Loucy (cell line): ENCODE measurements at regions not wholly inside any gene's neighbourhood (a gene's known extent, or its start where the extent isn't known, plus 50 kb on each side); places are given as distances from the start of the nearest gene placed in this dataset.

Experiments
- H2AFZ ChIP-seq: fragments of 200-600 bp; sonication (generic); 2 replicates; pipeline ENCODE4 v1.6.0; 2016; ENCODE audit warnings: antibody characterized with exemption, mild to moderate bottlenecking, low read length, moderate library complexity
- H3F3A ChIP-seq: fragments of 200-600 bp; 2 replicates; pipeline ENCODE4 v1.6.0; 2016; ENCODE audit warnings: antibody characterized with exemption, low read depth, mild to moderate bottlenecking
- H3K27me3 ChIP-seq: fragments of 200-600 bp; sonication (generic); 2 replicates; pipeline ENCODE4 v1.6.1; 2014; ENCODE audit warnings: low read length, mild to moderate bottlenecking; ENCODE audit not compliant: insufficient read depth, poor library complexity, severe bottlenecking
- H3K36me3 ChIP-seq: fragments of 200-600 bp; sonication (generic); 2 replicates; pipeline ENCODE4 v1.6.1; 2016; ENCODE audit warnings: low read length; ENCODE audit not compliant: insufficient read depth
- H3K4me1 ChIP-seq: fragments of 200-600 bp; sonication (generic); 2 replicates; pipeline ENCODE4 v1.5.1; 2014; ENCODE audit warnings: low read length, mild to moderate bottlenecking; ENCODE audit not compliant: insufficient read depth, poor library complexity, severe bottlenecking
- H3K4me2 ChIP-seq: fragments of 200-600 bp; sonication (generic); 2 replicates; pipeline ENCODE4 v1.6.0; 2014; ENCODE audit warnings: antibody characterized with exemption, low read length, low read depth, mild to moderate bottlenecking; ENCODE audit not compliant: poor library complexity, severe bottlenecking
- H3K4me3 ChIP-seq: fragments of 200-600 bp; sonication (generic); 2 replicates; pipeline ENCODE4 v1.5.1; 2014; ENCODE audit warnings: low read length, mild to moderate bottlenecking, mixed read lengths; ENCODE audit not compliant: poor library complexity, severe bottlenecking
- H3K79me2 ChIP-seq: fragments of 200-600 bp; sonication (generic); 2 replicates; pipeline ENCODE4 v1.6.1; 2014; ENCODE audit warnings: low read length; ENCODE audit not compliant: insufficient read depth
- H3K9ac ChIP-seq: fragments of 200-600 bp; sonication (generic); 2 replicates; pipeline ENCODE4 v1.6.0; 2014; ENCODE audit warnings: mild to moderate bottlenecking, low read depth, low read length, moderate library complexity; ENCODE audit not compliant: poor library complexity, severe bottlenecking
- H3K9me2 ChIP-seq: fragments of 200-600 bp; sonication (generic); replicated peaks from 2 replicates; pipeline ENCODE4 v1.6.1; 2016; ENCODE audit warnings: low read depth, low read length, mixed read lengths
- H3K9me3 ChIP-seq: fragments of 200-600 bp; sonication (generic); 2 replicates; pipeline ENCODE4 v1.6.1; 2014; ENCODE audit warnings: mild to moderate bottlenecking, antibody characterized with exemption, low read length, low read depth; ENCODE audit not compliant: insufficient read depth
- H4K20me1 ChIP-seq: fragments of 200-600 bp; sonication (generic); 2 replicates; pipeline ENCODE4 v1.6.0; 2014; ENCODE audit warnings: antibody characterized with exemption, low read length, mild to moderate bottlenecking; ENCODE audit not compliant: insufficient read depth, poor library complexity, severe bottlenecking
- CTCF ChIP-seq: fragments of 200-600 bp; sonication (generic); conservative IDR thresholded peaks from 2 replicates; pipeline ENCODE4 v1.5.1; 2014; ENCODE audit warnings: mild to moderate bottlenecking, antibody characterized with exemption, low read length
- EZH2phosphoT487 ChIP-seq: fragments of 200-600 bp; IDR thresholded peaks from 2 replicates; pipeline ENCODE4 v1.6.1; 2018; ENCODE audit warnings: antibody characterized with exemption, mild to moderate bottlenecking, moderate library complexity, borderline replicate concordance

DNA sequence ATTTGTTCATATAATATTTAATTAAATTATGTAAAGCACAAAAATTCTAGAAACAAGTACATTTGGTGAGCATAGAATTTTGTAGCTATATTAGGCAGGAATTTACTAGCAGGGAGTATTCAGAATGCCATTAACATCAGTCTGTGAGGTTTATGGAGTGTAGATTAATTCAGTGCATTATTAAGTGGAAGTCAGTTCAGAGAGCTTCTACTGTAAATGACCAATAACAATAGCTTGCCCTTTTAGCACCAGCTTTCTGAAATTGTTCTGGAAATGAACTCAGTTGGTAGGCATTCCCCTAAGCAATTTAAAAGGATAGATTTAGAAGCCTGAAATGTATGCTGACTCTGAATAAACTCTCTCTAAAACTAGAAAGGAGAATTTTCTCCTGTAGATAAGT, 208.2 kb upstream of the CNTNAP5 start:
- H4K20me1 ChIP-seq, result no peaks in the 10 kb centered on the region
- H3K9me3 ChIP-seq, result no peaks in the 10 kb centered on the region
- no peaks in the 10 kb centered on the region for H3K79me2 ChIP-seq
- no peaks in the 10 kb centered on the region for H3K36me3 ChIP-seq
- no peak overlapping the region for H3K4me3 ChIP-seq
- peaks cover 7% of the 10 kb centered on the region for H3K4me1 ChIP-seq
- H3F3A ChIP-seq, result no peaks in the 10 kb centered on the region
- H3K4me2 ChIP-seq, result no peak overlapping the region
- no peak for TF ChIP-seq EZH2phosphoT487
- no peak for TF ChIP-seq CTCF
- no peaks in the 10 kb centered on the region for H3K9me2 ChIP-seq
- no peak overlapping the region for H2AFZ ChIP-seq
- no peaks in the 10 kb centered on the region for H3K27me3 ChIP-seq
- H3K9ac ChIP-seq, result no peak overlapping the region

DNA sequence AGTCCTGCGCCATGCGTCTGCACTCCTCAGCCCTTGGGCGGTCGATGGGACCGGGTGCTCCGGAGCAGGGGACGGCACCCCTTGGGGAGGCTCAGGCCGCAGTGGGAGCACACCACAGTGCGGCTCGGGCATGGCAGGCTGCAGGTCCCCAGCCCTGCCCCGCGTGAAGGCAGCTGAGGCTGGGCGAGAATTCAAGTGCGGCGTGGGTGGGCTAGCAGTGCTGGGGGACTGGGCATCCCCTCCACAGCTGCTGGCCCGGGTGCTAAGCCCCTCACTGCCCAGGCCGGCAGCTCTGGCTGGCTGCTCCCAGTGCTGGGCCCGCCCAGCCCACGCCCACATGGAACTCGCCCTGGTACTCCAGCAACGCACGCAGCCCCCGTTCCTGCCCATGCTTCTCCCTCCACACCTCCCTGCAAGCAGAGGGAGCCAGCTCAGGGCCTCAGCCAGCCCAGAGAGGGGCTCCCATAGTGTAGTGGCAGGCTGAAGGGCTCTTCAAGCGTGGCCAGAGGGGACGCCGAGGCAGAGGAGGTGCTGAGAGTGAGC, 198.3 kb upstream of the CNTNAP5 start:
- no peak for TF ChIP-seq CTCF
- no peak for TF ChIP-seq EZH2phosphoT487
- no peaks in the 10 kb centered on the region for H3K9me2 ChIP-seq
- H3K4me3 ChIP-seq, result no peak overlapping the region

DNA sequence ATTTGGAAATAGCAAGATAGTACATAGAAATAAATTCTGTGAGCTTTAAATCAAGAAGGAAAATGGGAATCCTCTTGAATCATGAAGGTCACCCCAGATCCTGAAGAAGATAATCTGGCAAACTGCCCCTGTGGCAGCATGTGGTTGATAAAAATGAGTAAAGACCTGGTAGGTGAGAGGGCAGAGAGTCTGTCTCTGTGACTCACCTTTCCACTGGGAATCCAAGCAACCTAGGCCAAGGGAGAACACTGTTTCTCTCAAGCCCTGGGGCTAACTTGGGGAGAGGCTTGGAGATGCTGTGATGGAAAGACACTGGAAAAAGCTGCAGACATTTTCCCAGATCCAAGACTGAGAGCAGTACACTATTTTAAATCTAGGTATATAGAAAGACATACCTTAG, 185.8 kb upstream of the CNTNAP5 start:
- Histone ChIP-seq H3F3A (no peaks in the 10 kb centered on the region), H3K4me1 (peaks cover 5% of the 10 kb centered on the region), H3K79me2 (no peaks in the 10 kb centered on the region), H3K9ac (no peak overlapping the region), H3K4me3 (no peak overlapping the region), H3K27me3 (no peaks in the 10 kb centered on the region), H4K20me1 (no peaks in the 10 kb centered on the region), H3K9me3 (peaks cover 20% of the 10 kb centered on the region; the same call in 1 of the 2 replicates), H2AFZ (no peak overlapping the region), H3K36me3 (no peaks in the 10 kb centered on the region), H3K4me2 (no peak overlapping the region), H3K9me2 (no peaks in the 10 kb centered on the region)
- TF ChIP-seq CTCF (no peak), EZH2phosphoT487 (no peak)

More for the DNA sequence above, 198.3 kb upstream of the CNTNAP5 start:
- Histone ChIP-seq H3K36me3 (no peaks in the 10 kb centered on the region), H3K9me3 (no peaks in the 10 kb centered on the region), H3K9ac (no peak overlapping the region), H3K27me3 (no peaks in the 10 kb centered on the region), H3F3A (no peaks in the 10 kb centered on the region), H3K79me2 (no peaks in the 10 kb centered on the region), H4K20me1 (no peaks in the 10 kb centered on the region), H2AFZ (no peak overlapping the region), H3K4me2 (no peak overlapping the region), H3K4me1 (no peaks in the 10 kb centered on the region)
